GM06990 (cell line): ENCODE measurements at regions not wholly inside any gene's neighbourhood (a gene's known extent, or its start where the extent isn't known, plus 50 kb on each side); places are given as distances from the start of the nearest gene placed in this dataset.
"Not testable (repeated sequence)": the region's sequence is repeated elsewhere in the genome, so short reads cannot be mapped to it uniquely, and the experiment has no call there.

Experiments
- DNase-seq: peaks from one replicate; pipeline ENCODE4 v3.0.0-alpha.2; 2011; ENCODE audit not compliant: insufficient read length; ENCODE audit errors: extremely low read depth
- H3K27me3 ChIP-seq: replicated peaks from 2 replicates; pipeline ENCODE4 v1.6.0; 2011; ENCODE audit warnings: low read length; ENCODE audit not compliant: control insufficient read depth, insufficient read depth
- H3K36me3 ChIP-seq: 2 replicates; pipeline ENCODE4 v1.5.1; 2011; ENCODE audit warnings: low read length; ENCODE audit not compliant: control insufficient read depth, insufficient read depth
- H3K4me3 ChIP-seq: replicated peaks from 2 replicates; pipeline ENCODE4 v1.5.1; 2011; ENCODE audit warnings: low read depth, mild to moderate bottlenecking, control low read depth, low read length
- TF ChIP-seq, protein P1 (sequence below): IDR thresholded peaks from 2 replicates; pipeline ENCODE4 v1.5.1; 2011; ENCODE audit warnings: low read length, control low read depth, mild to moderate bottlenecking, inconsistent platforms; ENCODE audit not compliant: insufficient read depth, poor library complexity, severe bottlenecking

DNA sequence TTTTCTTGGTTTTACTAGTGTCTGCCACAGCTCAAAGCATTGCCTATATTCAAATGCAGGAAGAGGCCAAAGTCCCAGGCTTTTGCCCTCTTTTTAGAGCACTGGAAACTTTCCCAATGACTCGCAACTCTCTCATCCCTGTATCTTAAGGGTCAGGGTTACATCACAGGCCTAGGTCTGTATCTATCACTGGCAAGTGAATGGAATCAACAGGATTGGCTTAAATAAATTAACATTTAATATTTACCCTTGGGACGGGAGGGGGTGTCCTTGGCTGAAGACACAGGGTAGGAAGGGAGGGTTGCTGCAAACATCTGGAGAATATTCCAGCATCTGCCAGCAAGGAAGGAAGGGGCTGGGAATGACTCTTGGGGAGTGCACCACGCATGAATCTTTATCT lies 242.6 kb downstream of the SLC4A3 start:
- no peaks in the 10 kb centered on the region for H3K36me3 ChIP-seq
- no peak for DNase-seq
- H3K4me3 ChIP-seq, result no peak overlapping the region
- no peaks in the 10 kb centered on the region for H3K27me3 ChIP-seq
- TF ChIP-seq, protein P1, sequence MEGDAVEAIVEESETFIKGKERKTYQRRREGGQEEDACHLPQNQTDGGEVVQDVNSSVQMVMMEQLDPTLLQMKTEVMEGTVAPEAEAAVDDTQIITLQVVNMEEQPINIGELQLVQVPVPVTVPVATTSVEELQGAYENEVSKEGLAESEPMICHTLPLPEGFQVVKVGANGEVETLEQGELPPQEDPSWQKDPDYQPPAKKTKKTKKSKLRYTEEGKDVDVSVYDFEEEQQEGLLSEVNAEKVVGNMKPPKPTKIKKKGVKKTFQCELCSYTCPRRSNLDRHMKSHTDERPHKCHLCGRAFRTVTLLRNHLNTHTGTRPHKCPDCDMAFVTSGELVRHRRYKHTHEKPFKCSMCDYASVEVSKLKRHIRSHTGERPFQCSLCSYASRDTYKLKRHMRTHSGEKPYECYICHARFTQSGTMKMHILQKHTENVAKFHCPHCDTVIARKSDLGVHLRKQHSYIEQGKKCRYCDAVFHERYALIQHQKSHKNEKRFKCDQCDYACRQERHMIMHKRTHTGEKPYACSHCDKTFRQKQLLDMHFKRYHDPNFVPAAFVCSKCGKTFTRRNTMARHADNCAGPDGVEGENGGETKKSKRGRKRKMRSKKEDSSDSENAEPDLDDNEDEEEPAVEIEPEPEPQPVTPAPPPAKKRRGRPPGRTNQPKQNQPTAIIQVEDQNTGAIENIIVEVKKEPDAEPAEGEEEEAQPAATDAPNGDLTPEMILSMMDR, result no peak

DNA sequence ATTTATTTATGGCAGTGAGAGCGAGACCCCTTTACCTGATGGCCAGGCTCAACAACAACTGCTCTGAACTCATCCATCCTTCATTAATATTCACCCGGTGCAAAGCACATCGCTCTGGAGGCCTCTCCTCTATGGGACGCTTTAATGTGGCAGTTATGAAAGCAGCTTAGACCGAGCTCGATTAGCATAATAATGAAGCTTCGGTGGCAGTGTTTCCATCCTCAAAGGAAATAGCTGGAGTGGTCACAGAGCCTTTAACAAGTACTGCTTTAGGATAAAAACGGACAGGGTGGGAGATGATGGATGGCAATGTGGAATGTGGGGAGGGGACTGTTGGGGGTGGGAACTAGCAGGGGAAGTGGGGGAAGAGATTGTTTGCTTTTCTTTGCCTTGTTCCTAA lies 243.9 kb downstream of the SLC4A3 start:
- H3K27me3 ChIP-seq, result no peaks in the 10 kb centered on the region
- H3K4me3 ChIP-seq, result no peak overlapping the region
- no peaks in the 10 kb centered on the region for H3K36me3 ChIP-seq
- TF ChIP-seq, protein P1, result no peak
- no peak for DNase-seq

DNA sequence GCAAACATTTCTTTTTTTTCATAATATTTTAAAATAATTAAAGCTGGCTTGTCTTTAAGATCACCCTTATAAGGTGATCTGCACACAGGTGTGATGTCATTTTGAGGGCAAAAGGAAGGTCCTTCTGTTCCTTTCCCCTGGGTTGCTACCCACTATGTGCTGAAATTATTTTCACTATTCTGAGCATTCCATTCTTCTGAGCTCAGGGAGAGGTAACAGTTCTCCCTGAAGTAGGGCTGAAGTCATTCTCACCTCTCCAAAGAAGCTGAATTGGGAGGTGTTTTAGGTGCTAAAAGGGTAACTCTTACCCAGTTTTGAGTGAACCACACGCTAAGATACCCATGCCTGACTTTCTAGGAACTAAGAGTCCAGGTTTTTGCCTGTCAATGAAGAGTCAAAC lies 247.6 kb downstream of the SLC4A3 start:
- TF ChIP-seq, protein P1, result no peak
- H3K27me3 ChIP-seq, result no peaks in the 10 kb centered on the region

DNA sequence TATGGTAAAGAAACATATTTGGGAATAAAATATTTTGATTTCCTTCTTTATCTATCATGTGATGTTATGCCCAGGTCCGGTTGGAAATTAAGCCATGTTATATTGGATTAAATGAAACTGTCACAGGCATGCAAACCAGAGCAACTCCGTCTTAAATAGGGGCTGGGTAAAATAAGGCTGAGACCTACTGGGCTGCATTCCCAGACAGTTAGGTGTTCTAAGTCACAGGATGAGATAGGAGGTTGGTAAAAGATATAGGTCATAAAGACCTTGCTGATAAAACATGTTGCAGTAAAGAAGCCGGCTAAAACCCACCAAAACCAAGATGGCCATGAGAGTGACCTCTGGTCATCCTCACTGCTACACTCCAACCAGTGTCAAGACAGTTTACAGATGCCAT lies 248.6 kb downstream of the SLC4A3 start:
- H3K4me3 ChIP-seq, H3K36me3 ChIP-seq, H3K27me3 ChIP-seq, DNase-seq: not testable (repeated sequence)

More for the DNA sequence above, 247.6 kb downstream of the SLC4A3 start:
- no peaks in the 10 kb centered on the region for H3K36me3 ChIP-seq
- no peak for DNase-seq
- H3K4me3 ChIP-seq, result no peak overlapping the region

DNA sequence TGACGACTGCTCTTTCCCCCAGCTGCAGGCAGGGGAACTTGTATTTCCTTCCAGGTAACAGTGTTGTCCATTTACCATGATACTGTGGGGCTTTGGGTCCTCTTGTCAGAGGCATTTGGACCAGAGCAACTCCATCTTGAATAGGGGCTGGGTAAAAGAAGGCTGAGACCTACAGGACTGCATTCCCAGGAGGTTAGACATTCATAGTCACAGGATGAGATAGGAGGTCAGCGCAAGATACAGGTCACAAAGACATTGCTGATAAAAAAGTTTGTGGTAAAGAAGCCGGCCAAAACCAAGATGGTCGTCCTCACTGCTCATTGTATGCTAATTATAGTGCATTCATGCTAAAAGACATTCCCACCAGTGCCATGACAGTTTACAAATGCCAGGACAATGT lies 249.5 kb downstream of the SLC4A3 start:
- H3K4me3 ChIP-seq, result no peak overlapping the region
- TF ChIP-seq, protein P1, result no peak
- H3K36me3 ChIP-seq, result no peaks in the 10 kb centered on the region
- DNase-seq, result no peak
- no peaks in the 10 kb centered on the region for H3K27me3 ChIP-seq

DNA sequence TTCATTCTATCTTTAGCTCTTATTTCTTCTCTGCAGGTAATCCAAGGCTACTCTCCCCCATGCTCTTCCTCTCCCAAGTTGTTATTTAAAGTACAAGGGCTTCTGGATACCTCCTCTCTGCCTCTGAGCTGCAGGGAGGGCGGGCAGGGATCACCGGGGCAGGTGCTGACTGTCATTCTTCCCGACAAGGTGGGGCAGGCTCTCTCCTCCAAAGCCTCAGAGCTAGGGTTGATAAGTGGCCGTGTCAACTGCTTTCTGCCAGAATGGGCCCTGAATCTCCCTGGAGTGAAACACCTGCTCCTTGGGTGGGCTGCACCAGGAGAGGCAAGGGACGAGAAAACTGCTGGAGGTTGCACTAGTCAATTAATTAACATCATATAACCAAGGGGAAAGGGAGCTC lies 250.3 kb downstream of the SLC4A3 start:
- no peak for DNase-seq
- Histone ChIP-seq H3K27me3 (no peaks in the 10 kb centered on the region), H3K36me3 (no peaks in the 10 kb centered on the region), H3K4me3 (no peak overlapping the region)
- TF ChIP-seq, protein P1, result no peak
